ENCODE measurements at regions not wholly inside any gene's neighbourhood (a gene's known extent, or its start where the extent isn't known, plus 50 kb on each side); places are given as distances from the start of the nearest gene placed in this dataset.

GRCh38 chr13:79128158-79128557 lies 277.9 kb downstream of the RBM26 start:
- BruUV-seq (replicated peaks), result no TSS peak
- intact Hi-C loops (cut with micrococcal nuclease; ENCODE audit: unreplicated experiment), result no loop called here
- Histone ChIP-seq H3K4me3 (ENCODE audit: low read depth in 2 of 2, low read length in 2 of 2) (no peak overlapping the region), H3K9me3 (ENCODE audit: control insufficient read depth, insufficient read depth, low read depth, low read length) (no peaks in the 10 kb centered on the region), H3K27ac (ENCODE audit: low read length) (no peak overlapping the region), H3K27me3 (ENCODE audit: control insufficient read depth, insufficient read depth, low read length) (no peaks in the 10 kb centered on the region), H3K4me1 (ENCODE audit: control insufficient read depth, insufficient read depth, low read length) (no peaks in the 10 kb centered on the region), H3K36me3 (ENCODE audit: control insufficient read depth, insufficient read depth, low read length) (no peaks in the 10 kb centered on the region)
- ATAC-seq (no peak), DNase-seq (ENCODE audit: low read depth, low spot score) (no peak)
- TF ChIP-seq REST (IDR thresholded peaks at IDR 0.05; ENCODE audit: insufficient read depth in 1 of 2, low read depth in 2 of 2, low read length in 1 of 2), result no peak
- no peak for TF ChIP-seq POLR2AphosphoS5 (IDR thresholded peaks at IDR 0.05; ENCODE audit: low read depth, low read length)
- TF ChIP-seq TCF7L2 (IDR thresholded peaks at IDR 0.05; ENCODE audit: low read depth, low read length), result no peak
- TF ChIP-seq SIN3A (IDR thresholded peaks at IDR 0.05; ENCODE audit: borderline replicate concordance, insufficient read depth, low read depth, low read length), result no peak
- TF ChIP-seq CTCF (IDR thresholded peaks at IDR 0.05), result no peak
- ChIA-PET CTCF (no interaction called here), POLR2A (no interaction called here)
- in situ Hi-C loops (cut with HindIII; ENCODE audit: low pct_unique_long_range_greater_than_20kb, low sequenced_read_pairs), result no loop called here

- no peak for ATAC-seq
- CTCF ChIA-PET, result no interaction called here
- in situ Hi-C loops (cut with HindIII; ENCODE audit: low pct_unique_long_range_greater_than_20kb, low sequenced_read_pairs), result no loop called here
- H3K27ac ChIP-seq (ENCODE audit: low read length), result no peak overlapping the region
- H3K27me3 ChIP-seq (ENCODE audit: control insufficient read depth, insufficient read depth, low read length), result no peaks in the 10 kb centered on the region
- H3K36me3 ChIP-seq (ENCODE audit: control insufficient read depth, insufficient read depth, low read length), result no peaks in the 10 kb centered on the region
- no peak for TF ChIP-seq SIN3A (IDR thresholded peaks at IDR 0.05; ENCODE audit: borderline replicate concordance, insufficient read depth, low read depth, low read length)
- TF ChIP-seq CTCF (IDR thresholded peaks at IDR 0.05), result no peak
- no peak for TF ChIP-seq TCF7L2 (IDR thresholded peaks at IDR 0.05; ENCODE audit: low read depth, low read length)
- no peak for TF ChIP-seq REST (IDR thresholded peaks at IDR 0.05; ENCODE audit: insufficient read depth in 1 of 2, low read depth in 2 of 2, low read length in 1 of 2)
- TF ChIP-seq POLR2AphosphoS5 (IDR thresholded peaks at IDR 0.05; ENCODE audit: low read depth, low read length), result no peak
- no peak overlapping the region for H3K4me3 ChIP-seq (ENCODE audit: low read depth in 2 of 2, low read length in 2 of 2)
- DNase-seq (ENCODE audit: low read depth, low spot score), result no peak
- intact Hi-C loops (cut with micrococcal nuclease; ENCODE audit: unreplicated experiment), result no loop called here
- no TSS peak for BruUV-seq (replicated peaks)
- no peaks in the 10 kb centered on the region for H3K9me3 ChIP-seq (ENCODE audit: control insufficient read depth, insufficient read depth, low read depth, low read length)
- H3K4me1 ChIP-seq (ENCODE audit: control insufficient read depth, insufficient read depth, low read length), result no peaks in the 10 kb centered on the region
- POLR2A ChIA-PET, result no interaction called here
Measured at GRCh38 chr13:79126706-79127105, 279.3 kb downstream of the RBM26 start.

All from Panc1 (cell line).